ENCODE measurements at regions not wholly inside any gene's neighbourhood (a gene's known extent, or its start where the extent isn't known, plus 50 kb on each side); places are given as distances from the start of the nearest gene placed in this dataset.

DNA sequence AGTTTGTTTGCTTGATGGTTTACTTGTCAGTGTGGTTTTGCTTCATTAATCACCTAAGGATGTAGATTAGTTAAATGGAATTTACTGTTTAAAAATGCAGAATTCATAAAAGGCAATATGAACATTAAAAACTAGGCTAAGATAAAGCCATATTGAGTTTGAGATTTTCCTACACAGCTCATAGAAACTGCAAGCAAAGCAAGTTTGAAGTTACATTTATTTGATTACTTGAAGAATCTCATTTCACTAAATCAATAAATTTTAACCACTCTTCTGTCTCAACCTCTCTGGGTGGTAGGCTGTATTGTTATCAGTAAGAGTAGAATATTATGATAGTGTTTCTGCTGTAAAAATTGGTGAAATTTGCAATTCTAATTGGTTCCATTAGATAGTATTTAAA lies 1180.7 kb upstream of the SLC10A2 start:
- TF ChIP-seq, protein P1, sequence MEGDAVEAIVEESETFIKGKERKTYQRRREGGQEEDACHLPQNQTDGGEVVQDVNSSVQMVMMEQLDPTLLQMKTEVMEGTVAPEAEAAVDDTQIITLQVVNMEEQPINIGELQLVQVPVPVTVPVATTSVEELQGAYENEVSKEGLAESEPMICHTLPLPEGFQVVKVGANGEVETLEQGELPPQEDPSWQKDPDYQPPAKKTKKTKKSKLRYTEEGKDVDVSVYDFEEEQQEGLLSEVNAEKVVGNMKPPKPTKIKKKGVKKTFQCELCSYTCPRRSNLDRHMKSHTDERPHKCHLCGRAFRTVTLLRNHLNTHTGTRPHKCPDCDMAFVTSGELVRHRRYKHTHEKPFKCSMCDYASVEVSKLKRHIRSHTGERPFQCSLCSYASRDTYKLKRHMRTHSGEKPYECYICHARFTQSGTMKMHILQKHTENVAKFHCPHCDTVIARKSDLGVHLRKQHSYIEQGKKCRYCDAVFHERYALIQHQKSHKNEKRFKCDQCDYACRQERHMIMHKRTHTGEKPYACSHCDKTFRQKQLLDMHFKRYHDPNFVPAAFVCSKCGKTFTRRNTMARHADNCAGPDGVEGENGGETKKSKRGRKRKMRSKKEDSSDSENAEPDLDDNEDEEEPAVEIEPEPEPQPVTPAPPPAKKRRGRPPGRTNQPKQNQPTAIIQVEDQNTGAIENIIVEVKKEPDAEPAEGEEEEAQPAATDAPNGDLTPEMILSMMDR (IDR thresholded peaks at IDR 0.05; ENCODE audit: poor library complexity) = no peak
- TF ChIP-seq EZH2phosphoT487 (IDR thresholded peaks at IDR 0.05; ENCODE audit: low read depth, severe bottlenecking, unreplicated experiment) (no peak), EZH2 (IDR thresholded peaks at IDR 0.05; ENCODE audit: borderline replicate concordance) (no peak)

Data from hepatocyte (in vitro differentiated cells).